ENCODE measurements at regions not wholly inside any gene's neighbourhood (a gene's known extent, or its start where the extent isn't known, plus 50 kb on each side); places are given as distances from the start of the nearest gene placed in this dataset.

DNA sequence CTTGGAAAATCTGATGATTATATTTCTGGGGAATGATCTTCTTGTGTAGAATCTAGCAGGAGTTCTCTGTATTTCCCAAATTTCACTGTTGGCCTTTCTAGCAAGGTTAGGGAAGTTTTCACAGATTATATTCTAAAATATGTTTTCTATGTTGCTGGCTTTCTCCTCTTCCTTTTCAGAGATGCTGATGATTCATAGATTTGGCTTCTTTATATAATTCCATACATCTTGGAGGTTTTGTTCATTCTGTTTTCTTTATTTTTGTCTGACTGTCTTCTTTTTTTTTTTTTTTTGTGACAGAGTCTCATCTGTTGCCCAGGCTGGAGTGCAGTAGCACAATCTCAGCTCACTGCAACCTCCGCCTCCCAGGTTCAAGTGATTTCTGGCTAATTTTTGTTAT, 957.9 kb upstream of the SLIT2 start:
- H3K4me1 ChIP-seq, result no peaks in the 10 kb centered on the region
- ATAC-seq (ENCODE audit: low FRiP score in 2 of 2), result no peak
- H3K9me3 ChIP-seq, result peaks cover 0 to 18% (median 13%) of the 10 kb centered on the region in 4 donors
- H3K36me3 ChIP-seq, result no peaks in the 10 kb centered on the region
- H3K4me3 ChIP-seq, result no peak overlapping the region
- no peak for DNase-seq
- H3K27me3 ChIP-seq, result no peaks in the 10 kb centered on the region
- 100% methylated on average over 1 of the region's 1 CpG for WGBS, 2 donors
- H3K27ac ChIP-seq, result no peak overlapping the region
- TF ChIP-seq, protein P1, sequence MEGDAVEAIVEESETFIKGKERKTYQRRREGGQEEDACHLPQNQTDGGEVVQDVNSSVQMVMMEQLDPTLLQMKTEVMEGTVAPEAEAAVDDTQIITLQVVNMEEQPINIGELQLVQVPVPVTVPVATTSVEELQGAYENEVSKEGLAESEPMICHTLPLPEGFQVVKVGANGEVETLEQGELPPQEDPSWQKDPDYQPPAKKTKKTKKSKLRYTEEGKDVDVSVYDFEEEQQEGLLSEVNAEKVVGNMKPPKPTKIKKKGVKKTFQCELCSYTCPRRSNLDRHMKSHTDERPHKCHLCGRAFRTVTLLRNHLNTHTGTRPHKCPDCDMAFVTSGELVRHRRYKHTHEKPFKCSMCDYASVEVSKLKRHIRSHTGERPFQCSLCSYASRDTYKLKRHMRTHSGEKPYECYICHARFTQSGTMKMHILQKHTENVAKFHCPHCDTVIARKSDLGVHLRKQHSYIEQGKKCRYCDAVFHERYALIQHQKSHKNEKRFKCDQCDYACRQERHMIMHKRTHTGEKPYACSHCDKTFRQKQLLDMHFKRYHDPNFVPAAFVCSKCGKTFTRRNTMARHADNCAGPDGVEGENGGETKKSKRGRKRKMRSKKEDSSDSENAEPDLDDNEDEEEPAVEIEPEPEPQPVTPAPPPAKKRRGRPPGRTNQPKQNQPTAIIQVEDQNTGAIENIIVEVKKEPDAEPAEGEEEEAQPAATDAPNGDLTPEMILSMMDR (IDR thresholded peaks at IDR 0.05), result no peak
- TF ChIP-seq EP300 (IDR thresholded peaks at IDR 0.05) (no peak), POLR2AphosphoS5 (IDR thresholded peaks at IDR 0.05) (no peak), POLR2A (IDR thresholded peaks at IDR 0.05) (no peak)

DNA sequence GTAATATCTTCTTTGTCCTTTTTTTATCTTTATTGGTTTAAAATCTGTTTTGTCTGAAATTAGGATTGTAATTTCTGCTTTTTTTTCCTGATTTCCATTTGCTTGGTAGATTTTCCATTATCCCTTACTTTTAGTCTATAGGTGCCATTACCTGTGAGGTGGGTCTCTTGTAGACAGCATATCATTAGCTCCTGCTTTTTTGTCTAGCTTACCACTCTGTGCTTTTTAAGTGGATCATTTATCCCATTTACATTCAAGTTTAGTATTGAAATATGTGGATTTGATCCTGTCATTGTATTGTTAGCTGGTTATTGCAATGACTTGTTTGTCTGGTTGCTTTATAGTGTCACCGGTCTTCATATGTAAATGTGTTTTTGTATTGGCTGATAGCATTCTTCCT, 958.6 kb upstream of the SLIT2 start:
- Histone ChIP-seq H3K9me3 (peaks cover 0 to 18% (median 13%) of the 10 kb centered on the region in 4 donors), H3K36me3 (no peaks in the 10 kb centered on the region), H3K4me3 (no peak overlapping the region), H3K27ac (no peak overlapping the region), H3K4me1 (no peaks in the 10 kb centered on the region), H3K27me3 (no peaks in the 10 kb centered on the region)
- 50 to 57% methylated on average over 1 of the region's 1 CpG for WGBS, 2 donors
- ATAC-seq (ENCODE audit: low FRiP score in 2 of 2), result no peak
- TF ChIP-seq EP300 (IDR thresholded peaks at IDR 0.05) (no peak), POLR2AphosphoS5 (IDR thresholded peaks at IDR 0.05) (no peak), POLR2A (IDR thresholded peaks at IDR 0.05) (no peak)
- TF ChIP-seq, protein P1 (IDR thresholded peaks at IDR 0.05), result no peak
- DNase-seq, result no peak

DNA sequence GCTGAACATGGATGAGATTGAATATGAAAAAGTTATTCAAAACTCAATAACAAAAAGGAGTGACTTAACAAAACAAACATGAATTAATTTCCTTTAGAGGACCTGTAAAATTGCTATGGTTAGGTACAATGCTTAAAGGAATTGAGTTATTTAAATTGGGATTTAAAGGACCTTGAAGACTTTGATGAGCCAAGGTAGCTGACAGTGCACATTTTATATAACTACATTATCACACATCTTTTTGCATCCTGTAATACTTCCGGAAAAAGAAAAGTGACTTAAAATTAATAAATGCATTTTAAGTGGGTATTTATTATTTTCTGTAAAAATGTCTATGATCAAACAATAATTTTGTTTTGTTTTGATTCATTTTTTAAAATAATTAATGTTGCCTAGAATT, 964.8 kb upstream of the SLIT2 start:
- no peak for DNase-seq
- no peaks in the 10 kb centered on the region for H3K27me3 ChIP-seq
- peaks cover 0 to 4% (median 1%) of the 10 kb centered on the region in 4 donors for H3K9me3 ChIP-seq
- TF ChIP-seq, protein P1 (IDR thresholded peaks at IDR 0.05), result no peak
- no peak for TF ChIP-seq POLR2A (IDR thresholded peaks at IDR 0.05)
- TF ChIP-seq POLR2AphosphoS5 (IDR thresholded peaks at IDR 0.05), result no peak
- 82 to 90% methylated on average over 1 of the region's 1 CpG for WGBS, 2 donors
- no peak overlapping the region for H3K4me3 ChIP-seq
- H3K27ac ChIP-seq, result no peak overlapping the region
- no peaks in the 10 kb centered on the region for H3K4me1 ChIP-seq
- no peaks in the 10 kb centered on the region for H3K36me3 ChIP-seq
- ATAC-seq (ENCODE audit: low FRiP score in 2 of 2), result no peak

DNA sequence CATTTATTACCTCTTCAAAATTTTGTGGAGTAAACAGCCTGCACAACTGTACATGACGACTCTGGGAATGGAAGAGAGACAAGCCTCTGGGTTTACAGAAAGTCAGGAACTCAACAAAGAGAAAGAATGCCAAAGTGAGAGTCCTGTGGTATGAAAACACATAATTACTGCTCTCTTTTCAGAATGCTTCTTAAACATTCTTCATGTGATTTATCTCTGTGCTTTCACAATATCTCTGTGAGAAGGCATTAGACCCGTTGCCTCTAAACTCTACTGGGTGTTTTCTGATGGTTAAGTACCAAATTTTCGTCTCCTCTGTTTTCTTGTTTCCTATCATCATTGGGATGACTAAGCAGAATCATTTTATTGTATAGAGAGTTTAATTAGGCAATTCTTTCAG, 966.6 kb upstream of the SLIT2 start:
- no peak for ATAC-seq (ENCODE audit: low FRiP score in 2 of 2)
- Histone ChIP-seq H3K27ac (no peak overlapping the region), H3K27me3 (no peaks in the 10 kb centered on the region), H3K4me1 (no peaks in the 10 kb centered on the region), H3K4me3 (no peak overlapping the region), H3K9me3 (peaks cover 0 to 12% (median 3%) of the 10 kb centered on the region in 4 donors), H3K36me3 (no peaks in the 10 kb centered on the region)
- WGBS, 2 donors, result 59 to 68% methylated on average over 3 of the region's 3 CpGs
- DNase-seq, result no peak
- TF ChIP-seq, protein P1 (IDR thresholded peaks at IDR 0.05), result no peak
- TF ChIP-seq EP300 (IDR thresholded peaks at IDR 0.05), result no peak
- no peak for TF ChIP-seq POLR2AphosphoS5 (IDR thresholded peaks at IDR 0.05)
- TF ChIP-seq POLR2A (IDR thresholded peaks at IDR 0.05), result no peak

DNA sequence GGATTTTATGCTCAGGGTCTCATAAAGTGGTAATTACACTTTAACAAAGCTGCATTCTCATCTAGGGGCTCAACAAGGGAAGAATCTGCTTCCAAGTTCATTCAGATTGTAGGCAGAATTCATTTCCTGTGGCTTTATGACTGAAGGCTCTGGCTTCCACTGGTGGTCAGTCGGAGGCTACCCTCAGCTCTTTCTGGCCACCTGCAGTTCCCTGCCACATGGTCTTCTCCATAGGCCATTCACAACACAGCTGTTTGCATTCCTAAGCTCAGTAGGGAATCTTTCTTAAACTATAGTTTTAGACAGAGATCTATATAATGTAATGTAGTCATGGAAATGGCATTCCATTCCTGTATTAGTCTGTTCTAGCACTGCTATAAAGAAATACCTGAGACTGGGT, 973.0 kb upstream of the SLIT2 start:
- TF ChIP-seq POLR2A (IDR thresholded peaks at IDR 0.05) (no peak), POLR2AphosphoS5 (IDR thresholded peaks at IDR 0.05) (no peak)
- no peak for ATAC-seq (ENCODE audit: low FRiP score in 2 of 2)
- Histone ChIP-seq H3K36me3 (no peaks in the 10 kb centered on the region), H3K9me3 (peaks cover 0 to 12% (median 3%) of the 10 kb centered on the region in 4 donors), H3K4me1 (no peaks in the 10 kb centered on the region), H3K4me3 (no peak overlapping the region), H3K27ac (no peak overlapping the region), H3K27me3 (no peaks in the 10 kb centered on the region)
- WGBS, 2 donors, result 85 to 89% methylated on average over 1 of the region's 1 CpG
- no peak for DNase-seq
